ENCODE measurements at regions not wholly inside any gene's neighbourhood (a gene's known extent, or its start where the extent isn't known, plus 50 kb on each side); places are given as distances from the start of the nearest gene placed in this dataset.
"Not testable (repeated sequence)": the region's sequence is repeated elsewhere in the genome, so short reads cannot be mapped to it uniquely, and the experiment has no call there.

DNA sequence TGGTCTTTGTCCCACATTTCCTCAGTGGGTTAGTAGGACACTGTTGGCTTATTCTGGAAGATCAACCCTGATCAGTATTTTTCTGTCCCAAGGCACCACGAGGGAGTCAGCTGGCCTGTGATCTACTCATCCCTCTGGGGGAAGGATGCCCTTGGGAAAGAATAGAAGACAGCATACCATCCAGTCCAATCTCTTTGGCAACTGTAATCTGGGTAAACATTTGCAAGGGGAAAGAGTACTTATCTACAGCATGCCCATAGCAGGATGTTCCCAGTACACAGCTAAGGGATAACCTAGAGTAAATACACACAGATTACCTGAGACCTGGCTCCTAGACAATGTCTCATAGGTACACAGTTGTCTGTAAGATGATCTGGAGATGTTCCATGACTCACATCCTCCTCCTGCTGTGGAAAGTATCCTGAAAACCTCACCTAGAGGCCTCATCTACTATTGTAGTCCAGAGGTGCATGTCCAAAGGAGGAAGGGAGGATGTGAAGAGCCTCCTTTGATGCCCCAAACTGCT is 134.3 kb upstream of the VWC2 start:
- no peak for DNase-seq
- no peaks in the 10 kb centered on the region for H3K36me3 Mint-ChIP-seq (ENCODE audit: low read depth)
- H3K4me3 Mint-ChIP-seq: no peak overlapping the region
- no peaks in the 10 kb centered on the region for H3K27me3 Mint-ChIP-seq
- H3K9me3 Mint-ChIP-seq: peaks cover 2% of the 10 kb centered on the region
- POLR2A ChIA-PET: no interaction called here
- CTCF ChIA-PET: no interaction called here
- no peak overlapping the region for H3K27ac Mint-ChIP-seq
- no peaks in the 10 kb centered on the region for H3K4me1 Mint-ChIP-seq

DNA sequence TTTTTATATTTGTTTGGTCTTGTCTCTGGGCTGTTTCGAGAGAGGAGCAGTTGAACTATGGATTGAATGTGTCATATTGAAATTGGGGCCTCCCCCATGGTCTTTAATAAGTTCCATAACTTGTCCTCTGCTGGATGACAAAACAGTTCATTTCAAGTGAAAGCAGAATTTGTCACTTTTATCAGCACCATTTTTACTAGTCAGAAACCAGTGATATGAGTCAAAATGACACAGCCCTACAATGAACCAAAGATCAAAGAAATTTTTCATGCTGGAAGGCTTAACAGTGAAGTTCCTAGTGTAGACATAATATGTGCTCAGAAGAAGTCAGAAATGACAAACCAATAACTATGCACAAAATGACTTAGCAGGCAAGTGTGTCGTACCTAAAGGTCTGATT is 133.6 kb upstream of the VWC2 start:
- POLR2A ChIA-PET: no interaction called here

GRCh38 chr7:49643321-49643720 is 130.1 kb upstream of the VWC2 start:
- H3K4me3 Mint-ChIP-seq: no peak overlapping the region
- no peak for DNase-seq
- H3K4me1 Mint-ChIP-seq: no peaks in the 10 kb centered on the region
- H3K27ac Mint-ChIP-seq: no peak overlapping the region
- CTCF ChIA-PET: no interaction called here
- peaks cover 2% of the 10 kb centered on the region for H3K9me3 Mint-ChIP-seq
- H3K27me3 Mint-ChIP-seq: no peaks in the 10 kb centered on the region
- H3K36me3 Mint-ChIP-seq (ENCODE audit: low read depth): no peaks in the 10 kb centered on the region
- POLR2A ChIA-PET: no interaction called here

More for the DNA sequence above, 133.6 kb upstream of the VWC2 start:
- Mint-ChIP-seq H3K4me1 (no peaks in the 10 kb centered on the region), H3K36me3 (ENCODE audit: low read depth) (no peaks in the 10 kb centered on the region), H3K4me3 (no peak overlapping the region), H3K9me3 (peaks cover 2% of the 10 kb centered on the region), H3K27ac (no peak overlapping the region), H3K27me3 (no peaks in the 10 kb centered on the region)
- CTCF ChIA-PET: no interaction called here
- no peak for DNase-seq

DNA sequence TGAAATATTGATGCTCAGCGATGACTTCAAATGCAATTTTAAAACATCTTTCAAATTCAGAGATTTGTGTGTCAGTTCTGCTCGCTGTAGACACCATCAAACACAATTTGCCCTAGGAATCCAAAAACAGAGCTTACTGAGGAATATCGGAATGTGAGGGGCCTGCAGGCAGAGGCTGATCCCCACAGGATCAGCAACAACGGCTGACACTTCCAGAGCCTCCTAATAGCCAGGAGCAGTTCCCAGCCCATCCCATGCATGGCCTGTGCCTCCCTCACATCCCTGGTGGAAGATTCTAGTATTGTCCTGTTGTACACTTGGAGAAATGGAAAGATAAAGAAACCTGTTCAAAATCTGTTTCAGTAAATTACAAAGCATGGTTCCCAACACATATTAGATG is 129.7 kb upstream of the VWC2 start:
- no peak overlapping the region for H3K27ac Mint-ChIP-seq
- H3K36me3 Mint-ChIP-seq (ENCODE audit: low read depth): no peaks in the 10 kb centered on the region
- POLR2A ChIA-PET: no interaction called here
- no peak overlapping the region for H3K4me3 Mint-ChIP-seq
- peaks cover 2% of the 10 kb centered on the region for H3K9me3 Mint-ChIP-seq
- no peaks in the 10 kb centered on the region for H3K4me1 Mint-ChIP-seq
- DNase-seq: no peak
- CTCF ChIA-PET: no interaction called here
- no peaks in the 10 kb centered on the region for H3K27me3 Mint-ChIP-seq

DNA sequence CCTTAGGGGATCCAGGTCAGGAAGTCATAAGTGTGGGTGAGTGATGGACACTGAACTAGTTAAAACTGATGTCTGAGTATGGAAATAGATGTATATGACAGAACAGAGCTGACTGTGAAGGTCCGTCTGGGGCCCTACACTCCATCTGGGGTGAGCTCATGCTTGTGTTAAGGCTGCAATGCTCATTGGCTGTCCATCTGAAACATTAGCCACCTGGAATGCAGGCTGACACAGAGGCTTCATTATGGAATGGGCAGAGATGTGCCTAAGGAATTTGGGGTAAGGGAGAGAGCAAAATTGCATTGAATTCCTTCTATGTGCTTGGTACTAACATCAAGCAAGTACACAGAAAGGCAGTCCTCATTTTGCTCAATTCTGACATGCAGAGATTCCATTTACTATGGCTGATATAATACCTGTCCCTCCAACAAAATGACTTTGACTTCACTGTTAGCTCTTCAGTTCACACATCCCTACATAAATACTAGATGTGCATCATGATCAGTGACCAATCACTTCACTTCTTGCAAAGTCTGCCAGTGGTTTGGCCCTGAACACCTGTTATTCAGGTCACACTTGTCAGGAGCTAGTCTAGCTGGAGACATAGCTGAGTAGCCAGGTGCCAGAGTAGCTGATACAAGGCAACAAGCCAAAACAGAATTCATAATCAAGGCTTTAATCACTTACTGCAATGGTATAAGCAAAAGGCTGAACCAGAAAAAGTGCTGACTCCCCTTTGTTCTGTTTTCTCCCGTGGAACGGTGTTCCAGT is 128.9 kb upstream of the VWC2 start:
- H3K27me3 Mint-ChIP-seq: no peaks in the 10 kb centered on the region
- H3K36me3 Mint-ChIP-seq (ENCODE audit: low read depth): no peaks in the 10 kb centered on the region
- no peak overlapping the region for H3K4me3 Mint-ChIP-seq
- H3K4me1 Mint-ChIP-seq: no peaks in the 10 kb centered on the region
- ChIA-PET CTCF (no interaction called here), POLR2A (no interaction called here)
- no peak for DNase-seq
- H3K27ac Mint-ChIP-seq: no peak overlapping the region
- H3K9me3 Mint-ChIP-seq: peaks cover 2% of the 10 kb centered on the region

DNA sequence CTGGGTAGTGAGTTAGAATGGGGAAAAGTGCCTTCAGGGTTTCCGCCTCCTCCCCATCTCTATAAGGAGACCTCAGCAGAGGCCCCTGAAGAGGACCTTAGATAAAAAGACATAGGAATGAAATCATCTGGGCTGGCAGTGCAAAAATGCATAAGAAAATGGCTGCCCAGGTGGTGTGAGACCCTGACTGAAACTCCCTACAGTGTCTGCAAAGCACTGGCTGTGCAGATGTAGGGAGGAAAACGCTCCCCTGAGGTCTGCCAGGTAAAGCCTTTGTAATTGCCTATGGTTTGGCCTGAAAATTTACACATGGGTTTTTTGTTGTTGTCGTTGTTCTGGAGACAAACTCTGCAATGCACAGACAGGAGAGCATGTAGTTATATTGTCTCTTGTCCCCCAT is 128.1 kb upstream of the VWC2 start:
- H3K9me3 Mint-ChIP-seq: peaks cover 2% of the 10 kb centered on the region
- POLR2A ChIA-PET: no interaction called here
- no peak for DNase-seq
- no peaks in the 10 kb centered on the region for H3K4me1 Mint-ChIP-seq
- no peak overlapping the region for H3K4me3 Mint-ChIP-seq
- H3K27ac Mint-ChIP-seq: no peak overlapping the region
- H3K27me3 Mint-ChIP-seq: no peaks in the 10 kb centered on the region
- H3K36me3 Mint-ChIP-seq (ENCODE audit: low read depth): no peaks in the 10 kb centered on the region
- CTCF ChIA-PET: no interaction called here

GRCh38 chr7:49660170-49660783 is 113.2 kb upstream of the VWC2 start:
- H3K4me1 Mint-ChIP-seq: no peaks in the 10 kb centered on the region
- H3K4me3 Mint-ChIP-seq: no peak overlapping the region
- no peak overlapping the region for H3K27ac Mint-ChIP-seq
- ChIA-PET CTCF (no interaction called here), POLR2A (no interaction called here)
- no peaks in the 10 kb centered on the region for H3K27me3 Mint-ChIP-seq
- DNase-seq: no peak
- H3K9me3 Mint-ChIP-seq: no peaks in the 10 kb centered on the region
- H3K36me3 Mint-ChIP-seq (ENCODE audit: low read depth): no peaks in the 10 kb centered on the region

GRCh38 chr7:49660976-49661375 is 112.5 kb upstream of the VWC2 start:
- CTCF ChIA-PET: no interaction called here
- POLR2A ChIA-PET: no interaction called here
- Mint-ChIP-seq H3K4me3 (no peak overlapping the region), H3K4me1 (no peaks in the 10 kb centered on the region), H3K27ac (no peak overlapping the region), H3K36me3 (ENCODE audit: low read depth) (no peaks in the 10 kb centered on the region), H3K9me3 (peaks cover 3% of the 10 kb centered on the region), H3K27me3 (no peaks in the 10 kb centered on the region)
- no peak for DNase-seq

GRCh38 chr7:49665963-49666362 is 107.5 kb upstream of the VWC2 start:
- H3K4me1 Mint-ChIP-seq; DNase-seq; POLR2A ChIA-PET; H3K36me3 Mint-ChIP-seq (ENCODE audit: low read depth); H3K27me3 Mint-ChIP-seq; CTCF ChIA-PET; H3K4me3 Mint-ChIP-seq; H3K27ac Mint-ChIP-seq; H3K9me3 Mint-ChIP-seq: not testable (repeated sequence)

GRCh38 chr7:49666764-49667163 is 106.7 kb upstream of the VWC2 start:
- ChIA-PET CTCF (no interaction called here), POLR2A (no interaction called here)
- H3K4me3 Mint-ChIP-seq: no peak overlapping the region
- no peaks in the 10 kb centered on the region for H3K27me3 Mint-ChIP-seq
- no peaks in the 10 kb centered on the region for H3K4me1 Mint-ChIP-seq
- H3K36me3 Mint-ChIP-seq (ENCODE audit: low read depth): no peaks in the 10 kb centered on the region
- DNase-seq: no peak
- no peak overlapping the region for H3K27ac Mint-ChIP-seq
- peaks cover 12% of the 10 kb centered on the region for H3K9me3 Mint-ChIP-seq

- ChIA-PET CTCF (no interaction called here), POLR2A (no interaction called here)
- DNase-seq: no peak
- peaks cover 12% of the 10 kb centered on the region for H3K9me3 Mint-ChIP-seq
- no peak overlapping the region for H3K27ac Mint-ChIP-seq
- no peaks in the 10 kb centered on the region for H3K4me1 Mint-ChIP-seq
- H3K4me3 Mint-ChIP-seq: no peak overlapping the region
- H3K36me3 Mint-ChIP-seq (ENCODE audit: low read depth): no peaks in the 10 kb centered on the region
- no peaks in the 10 kb centered on the region for H3K27me3 Mint-ChIP-seq
These were observed 104.2 kb upstream of the VWC2 start for GRCh38 chr7:49669285-49669684.

DNA sequence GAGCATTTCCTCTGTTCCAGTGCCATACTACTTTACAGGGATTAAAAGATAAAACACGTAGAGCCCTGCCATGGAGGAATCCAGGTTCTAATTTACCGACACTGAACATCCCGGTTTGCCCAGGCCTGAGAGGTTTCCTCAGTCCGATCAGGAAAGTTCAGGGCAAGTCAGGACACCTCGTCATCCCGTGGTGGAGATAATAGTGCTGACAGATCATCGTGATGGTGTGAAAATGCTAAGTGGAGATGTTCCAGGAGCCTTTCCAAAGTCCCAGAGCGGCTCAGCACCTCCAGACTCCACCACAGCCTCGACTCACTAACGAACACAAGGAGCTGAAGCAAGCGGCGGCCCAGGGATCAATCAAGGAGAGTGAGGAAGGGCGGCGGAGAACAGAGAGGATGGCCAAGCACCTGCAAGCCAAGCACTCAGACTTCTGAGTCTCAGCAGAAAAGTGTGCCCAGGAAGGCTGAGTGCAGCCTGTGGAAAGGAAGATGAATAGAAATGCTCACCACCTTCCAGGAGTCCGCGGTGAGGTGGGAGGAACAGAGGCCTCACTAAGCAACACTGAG is 103.7 kb upstream of the VWC2 start:
- Mint-ChIP-seq H3K27me3 (no peaks in the 10 kb centered on the region), H3K4me3 (no peak overlapping the region), H3K36me3 (ENCODE audit: low read depth) (no peaks in the 10 kb centered on the region), H3K4me1 (no peaks in the 10 kb centered on the region), H3K9me3 (peaks cover 12% of the 10 kb centered on the region), H3K27ac (no peak overlapping the region)
- DNase-seq: no peak
- POLR2A ChIA-PET: no interaction called here
- CTCF ChIA-PET: no interaction called here

GRCh38 chr7:49670991-49671390 is 102.4 kb upstream of the VWC2 start:
- Mint-ChIP-seq H3K4me1 (no peaks in the 10 kb centered on the region), H3K27me3 (no peaks in the 10 kb centered on the region)

DNA sequence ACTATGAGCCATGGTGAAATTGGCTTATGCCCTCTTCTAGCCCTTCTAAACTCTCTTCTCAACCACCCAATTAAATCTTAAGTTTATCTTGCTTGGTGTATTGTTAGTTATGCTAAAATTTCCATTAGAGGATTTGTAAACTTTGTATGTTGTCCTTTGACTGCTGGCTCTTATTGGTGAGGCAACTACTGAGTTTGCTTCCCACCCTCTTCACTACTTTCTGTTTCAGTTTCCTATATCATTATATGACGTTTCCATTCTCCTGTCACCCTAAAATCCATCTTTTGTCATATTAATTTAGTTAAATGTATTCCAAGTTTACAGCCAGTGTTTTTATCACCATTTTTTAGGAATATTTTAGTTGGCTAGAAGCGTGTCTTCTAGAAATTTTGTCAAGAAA is 80.9 kb upstream of the VWC2 start:
- ChIA-PET CTCF (no interaction called here), POLR2A (no interaction called here)
- Mint-ChIP-seq H3K27me3 (no peaks in the 10 kb centered on the region), H3K36me3 (ENCODE audit: low read depth) (no peaks in the 10 kb centered on the region), H3K4me1 (no peaks in the 10 kb centered on the region), H3K9me3 (no peaks in the 10 kb centered on the region), H3K27ac (no peak overlapping the region), H3K4me3 (no peak overlapping the region)
- DNase-seq: no peak

More at GRCh38 chr7:49670991-49671390, 102.4 kb upstream of the VWC2 start:
- H3K27ac Mint-ChIP-seq: no peak overlapping the region
- POLR2A ChIA-PET: no interaction called here
- H3K36me3 Mint-ChIP-seq (ENCODE audit: low read depth): no peaks in the 10 kb centered on the region
- CTCF ChIA-PET: no interaction called here
- no peak for DNase-seq
- no peak overlapping the region for H3K4me3 Mint-ChIP-seq
- peaks cover 9% of the 10 kb centered on the region for H3K9me3 Mint-ChIP-seq

All from activated CD4-positive, alpha-beta memory T cell treated with anti-CD3 and anti-CD28 coated beads, Interleukin-2, amount 10 ng/mL, durations not matched to agents 7 days and 5 days (primary cell).